Stimulated activated CD4-positive, alpha-beta T cell treated with anti-CD3 and anti-CD28 coated beads, TNF-alpha, amount 100 ng/mL, for 4 hours (primary cell): ENCODE measurements at regions not wholly inside any gene's neighbourhood (a gene's known extent, or its start where the extent isn't known, plus 50 kb on each side); places are given as distances from the start of the nearest gene placed in this dataset.
"Not testable (repeated sequence)": the region's sequence is repeated elsewhere in the genome, so short reads cannot be mapped to it uniquely, and the experiment has no call there.

Experiments used
- DNase-seq, 3 experiments: peaks; one replicate each; pipeline ENCODE4 v3.0.0-alpha.2; 2020; ENCODE audit warnings: low read depth in 3 of 3

DNA sequence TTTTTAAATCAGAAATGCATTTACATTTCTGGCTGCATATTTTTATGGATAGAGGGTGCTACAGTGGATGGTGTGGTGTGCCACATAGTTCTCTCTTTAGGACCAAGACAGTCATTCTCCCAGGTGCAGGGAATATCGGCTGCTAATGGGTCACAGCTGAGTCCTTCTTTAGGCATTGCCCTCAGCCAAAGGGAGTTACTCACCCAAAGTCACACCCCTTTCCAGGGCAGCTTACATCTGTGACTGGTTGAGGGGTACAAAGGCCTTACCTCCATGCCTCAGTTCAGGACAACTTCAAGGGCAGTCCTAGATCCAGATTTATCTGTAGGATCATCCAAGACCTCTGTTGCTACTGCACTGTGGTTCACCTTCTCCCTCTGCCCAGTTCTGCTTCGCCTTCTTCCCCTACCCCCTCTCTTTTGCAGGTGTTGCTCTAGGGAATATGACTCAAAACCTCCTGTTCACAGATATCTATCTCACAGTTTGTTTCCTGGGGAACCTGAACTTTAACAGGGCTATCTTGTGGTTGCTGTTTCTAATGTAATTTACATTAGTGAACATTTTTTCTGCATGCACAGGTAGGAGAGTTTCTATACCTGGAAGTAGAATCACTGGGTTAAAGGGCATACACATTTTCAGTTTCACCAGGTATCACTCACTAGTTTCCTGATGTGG is 413.9 kb downstream of the RPS6KC1 start:
- DNase-seq: no peak

DNA sequence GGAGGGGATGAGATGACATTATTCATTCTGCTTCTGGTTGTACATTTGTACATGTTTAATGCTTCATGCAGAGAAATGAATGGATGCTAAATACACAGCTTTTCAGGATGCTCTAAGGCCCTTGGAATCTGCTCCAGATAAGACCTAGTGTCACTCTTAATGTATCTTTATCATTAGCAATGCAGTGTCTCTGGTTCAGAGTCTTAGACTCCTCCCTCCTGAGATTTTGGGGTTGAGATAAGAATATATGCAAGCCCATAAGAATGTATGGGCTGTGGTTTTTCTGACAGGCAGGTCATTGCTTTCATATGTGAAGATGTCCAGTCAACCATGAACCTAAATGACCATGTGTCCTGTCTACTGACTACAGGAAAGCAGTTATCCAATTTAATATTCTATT is 415.5 kb downstream of the RPS6KC1 start:
- no peak for DNase-seq

DNA sequence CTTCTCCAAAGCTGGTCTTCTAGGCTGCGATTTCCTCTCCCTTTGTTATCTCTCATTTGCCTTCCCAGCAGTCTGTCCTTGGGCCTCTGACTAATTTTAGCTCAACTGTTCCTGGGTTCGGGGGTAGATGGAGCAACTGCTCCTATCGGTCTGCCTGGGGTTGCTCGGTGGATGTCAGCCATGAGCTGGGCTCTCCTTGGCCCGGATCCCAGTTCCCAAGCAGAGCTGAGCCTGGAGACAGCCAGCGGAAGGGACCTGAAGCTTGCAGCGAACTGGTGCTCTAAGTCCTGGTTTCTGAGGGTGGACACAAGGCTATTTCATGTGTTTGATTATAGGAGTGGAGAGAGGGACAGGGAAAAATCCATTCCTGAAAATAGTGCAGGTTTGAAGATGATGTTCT is 423.0 kb downstream of the RPS6KC1 start:
- DNase-seq: no peak

DNA sequence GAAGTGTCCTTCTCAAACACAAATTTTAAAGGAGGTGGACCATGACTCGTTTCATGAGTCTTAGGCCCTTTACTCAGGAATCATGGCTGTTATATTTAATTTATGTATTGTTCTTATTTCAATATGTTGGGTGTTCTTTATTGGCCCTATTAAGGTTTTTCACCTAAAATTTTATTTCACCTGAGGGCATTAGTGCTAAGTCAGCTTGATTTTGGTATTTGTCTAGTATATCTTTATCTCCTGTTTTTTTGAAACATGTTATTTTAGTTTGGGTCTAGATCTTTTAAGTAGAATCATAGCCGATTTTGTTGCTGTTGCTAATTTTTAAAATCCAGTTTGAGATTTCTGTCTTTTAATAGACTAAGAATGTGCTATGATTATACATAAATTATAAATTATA is 430.4 kb downstream of the RPS6KC1 start:
- DNase-seq: no peak

DNA sequence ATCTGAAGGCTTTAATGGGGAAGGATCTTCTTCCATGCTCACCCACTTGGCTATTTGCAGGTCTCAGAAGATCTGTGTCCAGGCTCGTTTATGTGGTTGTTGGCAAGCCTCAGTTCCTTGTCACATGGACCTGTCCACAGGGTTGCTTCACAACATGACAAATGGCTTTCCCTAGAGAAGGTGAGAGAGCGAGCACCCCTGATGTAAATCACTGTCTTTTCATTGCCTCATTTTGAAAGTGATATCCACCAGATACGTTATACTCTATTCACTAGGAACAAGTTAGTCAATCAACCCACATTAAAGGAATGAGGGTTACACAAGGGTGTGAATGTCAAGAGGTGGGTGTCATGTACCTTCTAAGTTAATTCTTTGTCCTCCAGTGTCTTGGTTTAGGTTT is 433.3 kb downstream of the RPS6KC1 start:
- DNase-seq: no peak

DNA sequence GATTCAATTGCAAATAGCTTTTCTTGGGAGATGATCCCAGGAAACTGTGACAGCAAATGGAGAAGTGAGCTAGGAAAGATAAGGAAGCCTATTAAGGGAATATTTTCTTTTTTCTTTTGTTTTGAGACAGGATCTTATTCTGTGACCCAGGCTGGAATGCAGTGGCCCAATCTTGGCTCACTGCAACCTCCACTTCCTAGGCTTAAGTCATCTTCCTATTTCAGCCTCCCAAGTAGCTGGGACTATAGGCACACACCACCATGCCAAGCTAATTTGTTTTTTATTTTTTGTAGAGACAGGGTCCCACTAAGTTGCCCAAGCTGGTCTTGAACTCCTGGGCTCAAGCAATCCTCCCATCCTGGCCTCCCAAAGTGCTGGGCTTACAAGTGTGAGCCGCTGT is 433.7 kb downstream of the RPS6KC1 start:
- DNase-seq: no peak

DNA sequence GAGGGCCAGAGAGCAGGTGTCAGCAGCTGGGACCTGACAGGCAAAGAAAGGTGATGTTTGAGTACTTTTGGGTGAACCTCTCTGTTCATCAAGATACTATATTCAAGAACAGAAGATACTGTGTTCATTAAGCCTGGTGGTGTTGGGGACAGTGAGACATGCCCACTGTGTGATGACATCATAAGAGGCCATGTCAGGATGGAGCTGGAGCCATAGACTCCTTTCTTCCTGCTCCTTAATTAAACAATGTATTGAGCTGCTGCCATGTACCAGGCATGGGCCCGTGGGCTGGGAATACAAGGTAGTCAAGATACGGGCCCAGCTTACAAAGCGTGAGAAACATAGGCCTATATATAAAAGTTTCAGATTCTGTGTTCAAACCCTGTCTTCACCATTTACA is 435.4 kb downstream of the RPS6KC1 start:
- no peak for DNase-seq

DNA sequence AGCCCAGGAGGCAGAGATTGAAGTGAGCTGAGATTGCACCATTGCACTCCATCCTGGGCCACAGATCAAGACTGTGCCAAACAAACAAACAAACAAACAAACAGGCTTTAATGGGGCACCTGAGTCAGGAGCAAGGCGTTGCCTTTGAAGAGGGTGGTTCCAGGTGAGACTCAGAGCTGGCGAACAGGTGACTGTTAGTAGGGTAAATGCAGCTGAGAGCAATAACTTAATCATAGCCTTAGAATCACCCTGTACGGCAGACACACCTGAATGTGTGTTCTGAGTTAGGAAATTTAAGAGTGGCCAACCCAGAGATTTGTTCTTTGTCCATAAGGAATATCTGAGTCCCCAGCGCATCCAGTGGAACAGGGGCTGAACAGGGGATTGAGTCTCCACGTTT is 440.4 kb downstream of the RPS6KC1 start:
- no peak for DNase-seq

DNA sequence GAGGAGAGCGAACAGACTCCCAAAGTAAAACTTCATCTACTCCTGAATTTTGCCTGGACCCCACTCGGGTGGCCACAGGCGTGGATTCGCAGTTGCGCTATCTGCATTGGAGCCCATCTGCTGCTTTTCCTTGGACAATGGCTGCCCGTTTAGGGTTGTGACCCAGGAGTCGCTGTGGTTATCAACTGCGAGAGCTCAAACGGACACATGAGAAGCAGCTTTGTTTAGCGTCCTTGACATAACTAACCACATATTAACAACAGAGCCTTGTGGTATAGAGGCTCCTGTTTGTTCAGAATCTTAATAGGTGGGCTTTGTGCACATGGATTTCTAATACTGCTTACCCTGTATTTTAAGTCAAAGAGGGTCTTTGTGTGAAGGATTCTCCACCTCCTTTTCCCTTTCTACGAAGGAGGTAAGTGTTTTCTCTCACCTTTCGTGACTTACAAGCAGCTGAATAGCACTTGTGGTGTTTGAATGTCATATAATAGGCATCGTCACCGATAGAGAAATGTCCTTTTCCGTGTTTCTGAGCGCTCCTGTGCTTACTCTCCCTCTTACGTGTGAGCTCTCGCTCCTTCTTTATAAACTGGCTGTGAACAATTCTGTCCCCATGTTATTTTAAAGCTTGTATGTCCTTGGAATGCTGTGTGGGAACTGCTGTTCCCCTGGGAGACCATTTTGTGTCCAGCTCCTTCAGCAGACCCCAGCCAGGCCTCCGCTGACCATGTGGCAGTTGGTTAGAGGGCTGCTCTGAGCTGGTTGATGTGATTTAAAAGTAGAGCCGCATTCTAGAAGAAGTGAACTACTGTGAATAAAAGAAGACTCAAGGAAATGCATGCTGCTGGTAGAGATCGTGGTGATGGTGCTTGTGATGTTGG is 441.4 kb downstream of the RPS6KC1 start:
- no peak for DNase-seq

DNA sequence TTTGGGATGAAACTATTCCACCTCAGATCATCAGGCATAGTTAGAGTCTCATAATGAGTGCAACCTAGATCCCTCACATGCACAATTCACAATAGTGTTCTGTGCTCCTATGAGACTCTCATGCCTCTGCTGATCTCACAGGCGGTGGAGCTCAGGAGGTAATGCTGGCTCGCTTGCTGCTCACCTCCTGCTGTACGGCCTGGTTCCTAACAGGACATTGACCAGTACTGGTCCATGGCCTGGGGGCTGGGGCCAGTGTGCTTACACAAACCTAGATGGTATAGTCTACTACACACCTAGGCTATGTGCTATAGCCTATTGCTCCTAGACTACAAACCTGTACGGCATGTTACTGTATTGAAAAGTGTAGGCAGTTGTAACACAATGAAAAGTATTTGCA is 448.4 kb downstream of the RPS6KC1 start:
- no peak for DNase-seq

DNA sequence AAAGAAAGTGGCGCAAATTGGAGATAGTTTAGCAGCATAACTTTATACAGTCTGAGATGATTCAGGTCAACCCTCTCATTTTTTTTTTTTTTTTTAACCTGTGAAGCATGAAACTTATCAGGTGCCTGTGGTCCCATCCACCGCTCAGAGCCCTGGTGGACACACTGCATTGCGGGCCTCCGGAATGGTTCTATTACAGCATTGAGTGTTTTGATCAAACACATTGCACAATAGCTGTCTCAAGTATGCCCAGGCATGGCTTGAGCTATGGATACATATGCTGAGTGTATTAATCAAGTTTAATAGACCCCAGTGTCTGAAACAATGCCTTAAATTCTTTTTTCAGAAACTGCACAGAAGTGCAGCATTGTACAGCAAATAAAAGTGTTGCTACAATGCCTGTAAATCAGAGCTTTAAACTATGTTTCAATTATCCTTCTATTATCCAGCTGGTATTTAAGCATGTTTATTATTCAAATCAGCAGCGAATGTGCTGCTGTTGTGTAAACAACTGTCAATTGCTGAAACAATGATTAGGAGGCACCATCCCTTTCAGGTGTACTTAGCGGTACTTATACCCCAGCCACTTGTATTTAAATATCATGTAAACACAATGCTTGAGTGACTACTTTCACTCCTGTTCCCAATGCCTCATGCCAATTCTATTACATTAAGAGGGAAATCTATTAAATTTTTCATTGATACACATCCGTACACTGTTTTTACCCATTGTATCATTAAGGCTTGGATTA is 456.6 kb downstream of the RPS6KC1 start:
- DNase-seq: no peak

DNA sequence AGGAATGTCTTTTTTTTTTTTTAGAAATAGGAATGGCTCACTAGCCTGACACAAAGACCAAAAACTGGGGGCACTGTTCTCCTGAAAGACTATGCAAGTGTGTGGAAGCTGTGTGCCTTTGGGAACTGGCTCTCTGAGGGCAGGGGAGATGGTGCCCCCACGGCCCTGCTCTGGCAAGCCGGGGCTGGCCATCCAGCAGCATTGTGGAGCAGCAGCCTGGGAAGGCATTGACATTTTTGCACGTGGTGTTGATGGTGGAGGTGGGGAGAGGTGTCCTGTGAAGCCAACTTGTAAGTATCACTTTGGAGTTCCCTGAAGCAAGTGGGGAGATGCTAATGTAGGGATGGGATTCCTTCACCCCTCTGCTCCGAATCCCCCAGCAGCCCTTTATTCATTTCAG is 460.1 kb downstream of the RPS6KC1 start:
- DNase-seq: no peak

DNA sequence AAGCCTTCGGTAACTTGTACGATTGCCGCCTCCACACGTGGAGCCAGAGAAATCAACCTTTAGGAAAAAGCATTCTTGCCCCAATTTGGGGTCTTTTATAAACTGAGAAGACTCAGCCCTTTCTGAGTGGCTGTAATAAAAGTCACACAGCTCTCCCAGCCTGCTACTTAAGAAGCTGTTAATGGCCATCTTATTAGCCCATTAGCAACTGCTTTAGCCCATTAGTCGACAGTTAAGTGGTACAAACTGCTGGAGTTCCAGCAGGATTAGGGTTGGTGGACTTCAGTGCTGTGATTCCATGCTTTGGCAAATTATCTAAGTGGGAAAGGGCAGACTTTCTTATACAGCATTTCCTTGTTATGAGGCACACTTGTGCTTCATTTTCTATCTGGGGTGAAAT is 461.3 kb downstream of the RPS6KC1 start:
- DNase-seq: no peak

DNA sequence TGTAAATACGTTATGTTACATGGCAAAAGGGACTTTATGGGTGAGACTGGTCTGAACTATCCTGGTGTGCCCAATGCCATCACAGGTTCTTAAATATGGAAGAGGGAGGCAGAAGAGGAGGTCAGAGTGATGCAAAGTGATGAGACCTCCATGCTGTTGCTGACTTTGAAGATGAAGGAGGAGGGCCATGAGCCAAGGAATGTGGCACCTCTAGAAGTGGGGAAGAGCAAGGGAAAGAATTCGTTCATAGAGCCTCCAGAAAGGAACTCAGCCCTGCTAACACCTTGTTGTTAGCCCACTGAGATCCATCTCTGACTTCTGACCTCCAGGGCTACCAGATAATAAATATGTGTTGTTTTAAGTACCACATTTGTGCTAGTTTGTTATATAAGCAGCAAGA is 462.0 kb downstream of the RPS6KC1 start:
- DNase-seq: no peak

DNA sequence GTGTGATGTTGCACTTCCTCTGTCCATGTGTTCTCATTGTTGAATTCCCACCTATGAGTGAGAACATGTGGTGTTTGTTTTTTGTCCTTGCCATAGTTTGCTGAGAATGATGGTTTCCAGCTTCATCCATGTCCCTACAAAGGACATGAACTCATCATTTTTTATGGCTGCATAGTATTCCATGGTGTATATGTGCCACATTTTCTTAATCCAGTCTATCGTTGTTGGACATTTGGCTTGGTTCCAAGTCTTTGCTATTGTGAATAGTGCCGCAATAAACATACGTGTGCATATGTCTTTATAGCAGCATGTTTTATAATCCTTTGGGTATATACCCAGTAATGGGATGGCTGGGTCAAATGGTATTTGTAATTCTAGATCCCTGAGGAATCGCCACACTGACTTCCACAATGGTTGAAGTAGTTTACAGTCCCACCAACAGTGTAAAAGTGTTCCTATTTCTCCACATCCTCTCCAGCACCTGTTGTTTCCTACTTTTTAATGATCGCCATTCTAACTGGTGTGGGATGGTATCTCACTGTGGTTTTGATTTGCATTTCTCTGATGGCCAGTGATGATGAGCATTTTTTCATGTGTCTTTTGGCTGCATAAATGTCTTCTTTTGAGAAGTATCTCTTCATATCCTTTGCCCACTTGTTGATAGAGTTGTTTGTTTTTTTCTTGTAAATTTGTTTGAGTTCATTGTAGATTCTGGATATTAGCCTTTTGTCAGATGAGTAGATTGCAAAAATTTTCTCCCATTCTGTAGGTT is 463.6 kb downstream of the RPS6KC1 start:
- not testable (repeated sequence) for DNase-seq

DNA sequence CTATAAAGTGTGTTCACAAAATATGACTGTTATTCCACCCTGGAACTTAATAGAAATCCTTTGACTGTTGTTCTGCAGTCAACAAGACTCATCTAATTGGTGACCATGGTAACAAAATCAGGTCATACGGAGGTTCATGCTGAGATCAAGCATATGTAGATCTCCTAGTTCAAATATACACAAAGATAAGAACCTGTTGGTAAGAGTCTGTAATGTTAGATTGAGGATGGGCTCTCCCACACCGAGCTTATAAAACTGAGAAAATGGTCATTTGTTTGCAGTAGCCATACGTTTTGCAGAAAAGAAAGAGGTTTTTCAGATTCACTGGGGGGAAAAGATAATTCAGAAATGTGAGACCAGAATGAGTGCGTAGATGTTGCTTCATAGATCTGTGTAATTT is 468.1 kb downstream of the RPS6KC1 start:
- no peak for DNase-seq

DNA sequence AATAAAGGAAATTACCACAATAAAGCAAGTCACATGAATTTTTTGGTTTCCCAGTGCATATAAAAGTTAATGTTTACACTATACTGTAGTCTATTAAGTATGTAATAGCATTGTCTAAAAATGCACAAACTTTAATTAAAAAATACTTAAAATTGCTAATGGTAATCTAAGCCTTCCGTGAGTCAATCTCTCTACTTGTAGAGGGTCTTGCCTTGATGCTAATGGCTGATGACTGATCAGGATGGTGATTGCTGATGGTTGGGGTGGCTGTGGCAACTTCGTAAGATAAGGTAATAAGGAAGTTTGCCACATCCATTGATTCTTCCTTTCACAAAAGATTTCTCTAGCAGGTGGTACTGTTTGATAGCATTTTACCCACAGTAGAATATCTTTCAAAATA is 466.6 kb upstream of the PROX1 start:
- no peak for DNase-seq

DNA sequence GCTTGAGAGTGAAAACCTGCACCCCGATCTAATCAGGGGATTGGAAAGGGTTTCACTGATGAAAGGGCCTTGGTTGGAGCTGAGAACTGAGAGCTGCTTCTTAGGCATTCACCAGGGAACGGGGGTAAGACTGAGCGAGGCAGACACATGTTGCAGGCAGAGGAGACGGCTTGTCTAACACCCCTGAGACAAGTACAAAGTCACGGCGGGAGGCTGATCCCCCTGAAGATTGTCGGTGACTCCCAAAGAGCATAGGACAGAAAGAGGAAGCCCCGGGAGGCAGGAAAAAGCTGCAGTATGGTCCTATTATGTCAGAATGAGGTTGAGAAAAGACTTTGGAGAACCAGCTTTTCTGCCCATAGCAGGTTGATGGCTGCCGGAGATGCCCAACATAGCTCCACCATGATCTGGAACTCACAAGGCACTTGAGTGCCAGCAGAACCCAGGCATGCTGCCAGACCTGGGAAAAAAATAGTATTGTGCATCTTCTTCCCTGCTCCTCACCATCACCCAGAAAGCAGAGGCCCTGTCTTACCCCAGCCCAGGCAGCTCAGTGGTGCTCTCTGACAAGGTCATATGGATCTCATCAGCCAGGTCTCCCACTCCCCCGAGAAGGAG is 463.9 kb upstream of the PROX1 start:
- DNase-seq: no peak

DNA sequence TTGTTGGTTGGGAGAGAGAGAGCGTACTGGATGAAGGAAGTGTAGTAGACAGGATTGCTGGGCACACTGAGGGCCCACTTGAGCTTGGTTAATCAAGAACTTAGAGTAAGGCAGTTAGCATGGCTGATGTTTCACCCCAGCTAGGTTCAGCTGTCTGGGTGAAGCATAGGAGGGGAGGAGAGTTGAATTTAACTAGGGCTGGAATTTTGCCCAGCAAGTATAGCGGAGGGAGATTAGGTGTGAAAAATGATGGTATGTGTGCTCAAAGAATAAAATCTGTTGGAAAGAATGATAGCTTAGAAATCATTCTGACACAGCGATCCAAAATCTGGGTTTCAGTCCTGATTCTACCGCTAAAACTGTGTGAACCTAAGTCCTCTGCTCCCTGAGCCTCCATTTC is 461.5 kb upstream of the PROX1 start:
- no peak for DNase-seq

DNA sequence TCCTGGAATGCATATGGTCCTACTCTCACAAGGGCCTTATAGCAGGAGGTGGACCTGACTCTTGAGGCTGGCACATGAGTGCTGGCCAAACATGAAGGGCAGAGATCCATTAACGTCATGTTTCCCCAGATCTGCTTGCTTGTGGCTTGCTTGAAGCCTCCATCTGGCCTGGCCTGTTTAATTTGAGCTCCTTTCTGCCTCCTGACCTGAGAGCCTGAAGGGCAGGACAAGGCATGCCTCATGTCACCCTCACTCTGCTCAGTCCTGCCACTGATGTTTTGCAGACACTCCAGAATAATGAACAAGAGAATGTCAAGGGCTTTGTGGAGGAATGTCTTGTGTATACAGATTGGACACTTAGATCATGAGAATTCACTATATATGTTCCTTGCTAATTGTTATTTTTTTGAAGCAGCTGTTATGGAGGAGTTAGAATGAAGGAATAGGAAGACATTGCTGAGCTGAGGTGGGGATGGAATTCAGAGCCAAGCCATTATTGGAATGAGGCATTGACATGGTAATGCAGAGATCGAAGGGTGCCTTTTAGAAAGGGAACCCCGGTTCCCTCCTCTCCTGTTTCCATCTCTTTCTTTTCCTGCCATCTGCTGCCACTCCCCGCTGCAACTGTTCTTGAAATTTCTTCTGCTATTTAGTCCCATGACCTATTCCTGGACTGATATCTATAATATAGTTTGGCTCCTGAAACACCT is 457.0 kb upstream of the PROX1 start:
- DNase-seq: no peak
